H9 (cell line): ENCODE measurements at regions not wholly inside any gene's neighbourhood (a gene's known extent, or its start where the extent isn't known, plus 50 kb on each side); places are given as distances from the start of the nearest gene placed in this dataset.

ENCODE experiments used
- DNase-seq: peaks from one replicate; pipeline ENCODE4 v3.0.0-alpha.2; 2017
- H2AFZ ChIP-seq: one replicate; pipeline ENCODE4 v1.6.1; 2013; ENCODE audit warnings: mild to moderate bottlenecking, low read length, control low read depth, moderate library complexity
- H2AK5ac ChIP-seq: 2 replicates; pipeline ENCODE4 v1.6.1; 2013; ENCODE audit warnings: low read length, control low read depth, mixed read lengths; ENCODE audit not compliant: insufficient read length
- H2BK120ac ChIP-seq: one replicate; pipeline ENCODE4 v1.6.1; 2013; ENCODE audit warnings: low read depth, mild to moderate bottlenecking, low read length, control low read depth, inconsistent platforms; ENCODE audit not compliant: poor library complexity, severe bottlenecking
- H2BK12ac ChIP-seq: 2 replicates; pipeline ENCODE4 v1.6.1; 2013; ENCODE audit warnings: low read length, control low read depth, mixed read lengths, low read depth; ENCODE audit not compliant: insufficient read length
- H2BK15ac ChIP-seq: 2 replicates; pipeline ENCODE4 v1.6.1; 2013; ENCODE audit warnings: low read depth, low read length, control low read depth
- H2BK20ac ChIP-seq: one replicate; pipeline ENCODE4 v1.6.1; 2013; ENCODE audit warnings: low read depth, mild to moderate bottlenecking, low read length, control low read depth, inconsistent platforms; ENCODE audit not compliant: poor library complexity, severe bottlenecking
- H2BK5ac ChIP-seq: 2 replicates; pipeline ENCODE4 v1.6.1; 2013; ENCODE audit warnings: low read length, control low read depth, mixed read lengths; ENCODE audit not compliant: insufficient read length
- H3K14ac ChIP-seq: 2 replicates; pipeline ENCODE4 v1.6.1; 2013; ENCODE audit warnings: low read length, control low read depth; ENCODE audit not compliant: insufficient read depth
- H3K18ac ChIP-seq: 2 replicates; pipeline ENCODE4 v1.6.1; 2013; ENCODE audit warnings: low read depth, mild to moderate bottlenecking, mixed read lengths, low read length, control low read depth; ENCODE audit not compliant: insufficient read length
- H3K23ac ChIP-seq: 2 replicates; pipeline ENCODE4 v1.6.1; 2013; ENCODE audit warnings: low read length, control low read depth, mixed read lengths, low read depth; ENCODE audit not compliant: insufficient read length
- H3K23me2 ChIP-seq: 2 replicates; pipeline ENCODE4 v1.6.1; 2013; ENCODE audit warnings: low read depth, mild to moderate bottlenecking, mixed read lengths, low read length, control low read depth; ENCODE audit not compliant: insufficient read length, poor library complexity, severe bottlenecking
- H3K27ac ChIP-seq: 2 replicates; pipeline ENCODE4 v1.5.1; 2013; ENCODE audit warnings: low read length, control low read depth, mixed read lengths, low read depth; ENCODE audit not compliant: insufficient read length
- H3K27me3 ChIP-seq: 2 replicates; pipeline ENCODE4 v1.6.1; 2013; ENCODE audit warnings: low read length, control low read depth, inconsistent platforms; ENCODE audit not compliant: insufficient read depth
- H3K4ac ChIP-seq: 2 replicates; pipeline ENCODE4 v1.6.1; 2013; ENCODE audit warnings: low read depth, mild to moderate bottlenecking, control low read depth, inconsistent platforms, low read length, moderate library complexity
- H3K4me1 ChIP-seq: 2 replicates; pipeline ENCODE4 v1.6.1; 2013; ENCODE audit warnings: low read length, control low read depth, inconsistent platforms; ENCODE audit not compliant: insufficient read depth
- H3K4me2 ChIP-seq: 2 replicates; pipeline ENCODE4 v1.6.1; 2013; ENCODE audit warnings: low read length, control low read depth, mixed read lengths; ENCODE audit not compliant: insufficient read length, insufficient read depth
- H3K56ac ChIP-seq: 2 replicates; pipeline ENCODE4 v1.6.1; 2013; ENCODE audit warnings: low read depth, mild to moderate bottlenecking, mixed read lengths, low read length, control low read depth; ENCODE audit not compliant: insufficient read length
- H3K79me1 ChIP-seq: 2 replicates; pipeline ENCODE4 v1.6.1; 2013; ENCODE audit warnings: low read depth, mild to moderate bottlenecking, moderate library complexity, low read length, control low read depth, inconsistent platforms; ENCODE audit not compliant: insufficient read depth, poor library complexity, severe bottlenecking
- H3K79me2 ChIP-seq: 2 replicates; pipeline ENCODE4 v1.6.1; 2013; ENCODE audit warnings: low read length, control low read depth, inconsistent platforms; ENCODE audit not compliant: insufficient read depth
- H3K9ac ChIP-seq: 2 replicates; pipeline ENCODE4 v1.6.1; 2013; ENCODE audit warnings: low read length, control low read depth, mixed read lengths; ENCODE audit not compliant: insufficient read length; ENCODE audit errors: extremely low read depth
- H3K9me3 ChIP-seq: one replicate; pipeline ENCODE4 v1.6.1; 2013; ENCODE audit warnings: low read depth, low read length, inconsistent platforms; ENCODE audit not compliant: control insufficient read depth
- H3T11ph ChIP-seq: one replicate; pipeline ENCODE4 v1.6.1; 2013; ENCODE audit warnings: mild to moderate bottlenecking, low read length, control low read depth, inconsistent platforms
- H4K20me1 ChIP-seq: one replicate; pipeline ENCODE4 v1.6.1; 2013; ENCODE audit not compliant: control insufficient read depth, insufficient read length, insufficient read depth
- H4K5ac ChIP-seq: 2 replicates; pipeline ENCODE4 v1.6.1; 2013; ENCODE audit warnings: low read depth, mild to moderate bottlenecking, mixed read lengths, low read length, control low read depth; ENCODE audit not compliant: insufficient read length
- H4K8ac ChIP-seq: replicated peaks from 2 replicates; pipeline ENCODE4 v1.6.1; 2013; ENCODE audit warnings: low read length, control low read depth, mixed read lengths, low read depth; ENCODE audit not compliant: insufficient read length
- H4K91ac ChIP-seq: 2 replicates; pipeline ENCODE4 v1.6.1; 2013; ENCODE audit warnings: low read depth, mild to moderate bottlenecking, moderate library complexity, mixed read lengths, low read length, control low read depth; ENCODE audit not compliant: insufficient read length
- H3K27ac Mint-ChIP-seq, 3 experiments: 2 replicates in 2 of 3; 3 replicates in 1 of 3; pipeline ENCODE4 v1.8.0; 2020 to 2021; ENCODE audit warnings: mixed read lengths in 3 of 3, mild to moderate bottlenecking in 1 of 3, moderate library complexity in 1 of 3
- H3K27me3 Mint-ChIP-seq: 2 replicates; pipeline ENCODE4 v1.8.0; 2021; ENCODE audit warnings: low read depth, mild to moderate bottlenecking, moderate library complexity, mixed read lengths
- H3K36me3 Mint-ChIP-seq, 3 experiments: 2 replicates in 2 of 3; 3 replicates in 1 of 3; pipeline ENCODE4 v1.8.0; 2020 to 2021; ENCODE audit warnings: low read depth in 3 of 3, mixed read lengths in 3 of 3; ENCODE audit not compliant: insufficient read depth in 1 of 3
- H3K4me1 Mint-ChIP-seq, 2 experiments: 2 replicates each; pipeline ENCODE4 v1.8.0; 2020; ENCODE audit warnings: mixed read lengths in 2 of 2
- H3K4me3 Mint-ChIP-seq, 2 experiments: 2 replicates in 1 of 2; 3 replicates in 1 of 2; pipeline ENCODE4 v1.8.0; 2020 to 2021; ENCODE audit warnings: mild to moderate bottlenecking in 2 of 2, mixed read lengths in 2 of 2, moderate library complexity in 1 of 2
- H3K9me3 Mint-ChIP-seq, 2 experiments: 2 replicates in 1 of 2; 3 replicates in 1 of 2; pipeline ENCODE4 v1.8.0; 2020; ENCODE audit warnings: mild to moderate bottlenecking in 2 of 2, mixed read lengths in 2 of 2, moderate library complexity in 1 of 2
- CTCF ChIP-seq: fragments of 200-600 bp; sonication (generic); conservative IDR thresholded peaks from 3 replicates; pipeline ENCODE4 v1.8.0; 2021; ENCODE audit warnings: antibody characterized with exemption, mild to moderate bottlenecking
- WGBS: extraction: QIAGEN DNeasy Blood & Tissue Kit; methylation state at CpG from one replicate; pipeline ENCODE4 v1.1.7; 2013; ENCODE audit warnings: missing lambda C conversion rate, low lambda C conversion rate, mixed read lengths; ENCODE audit not compliant: insufficient read length; ENCODE audit errors: extremely low coverage; 5-methylcytosine and 5-hydroxymethylcytosine counted together

DNA sequence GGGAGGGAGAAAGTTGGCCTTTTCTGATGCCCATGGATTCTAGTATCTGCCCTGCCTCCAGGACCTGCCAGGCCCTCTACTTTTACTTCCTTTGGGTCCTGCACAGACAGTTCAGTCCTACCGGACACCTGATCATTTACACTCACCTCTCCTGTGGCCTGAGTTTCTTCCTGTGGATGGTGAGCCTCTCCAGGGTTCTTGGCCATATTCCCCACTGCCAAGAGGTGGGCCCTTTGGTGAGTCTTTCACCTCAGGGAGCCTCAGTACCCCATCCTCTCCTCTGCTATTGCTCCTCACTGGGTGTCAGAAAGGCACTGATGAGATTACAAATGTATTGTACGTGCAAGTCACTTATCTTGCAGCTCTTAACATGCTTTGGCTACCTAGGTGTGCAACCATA is 81.4 kb upstream of the ETV3 start:
- H2BK5ac ChIP-seq, result no peak overlapping the region
- no peak overlapping the region for H3T11ph ChIP-seq
- no peaks in the 10 kb centered on the region for H3K79me1 ChIP-seq
- H3K23me2 ChIP-seq, result no peaks in the 10 kb centered on the region
- no peak overlapping the region for H2BK120ac ChIP-seq
- Mint-ChIP-seq H3K4me1 (0 out of 4 replicates have a peak, but pooled peaks cover 0 to 3% of the 10 kb centered on the region in 2 experiments), H3K27me3 (peaks cover 4% of the 10 kb centered on the region; the same call in 1 of the 2 replicates), H3K9me3 (peaks cover 2 to 7% of the 10 kb centered on the region in 2 experiments; a peak in 3 of 5 replicates), H3K4me3 (no peak overlapping the region), H3K36me3 (peaks cover 0 to 3% (median 0%) of the 10 kb centered on the region in 3 experiments; a peak in 1 of 7 replicates), H3K27ac (no peak overlapping the region)
- no peak overlapping the region for H3K56ac ChIP-seq
- H4K8ac ChIP-seq, result no peak overlapping the region
- H3K27ac ChIP-seq, result no peak overlapping the region
- H2BK15ac ChIP-seq, result no peak overlapping the region
- no peaks in the 10 kb centered on the region for H3K79me2 ChIP-seq
- H3K9ac ChIP-seq, result no peak overlapping the region
- H3K4ac ChIP-seq, result no peak overlapping the region
- H3K18ac ChIP-seq, result no peak overlapping the region
- H3K4me2 ChIP-seq, result no peak overlapping the region
- H3K9me3 ChIP-seq, result no peaks in the 10 kb centered on the region
- H2AFZ ChIP-seq, result no peak overlapping the region
- no peak overlapping the region for H4K91ac ChIP-seq
- no peak overlapping the region for H4K5ac ChIP-seq
- H2BK12ac ChIP-seq, result no peak overlapping the region
- no peak for DNase-seq
- no peak overlapping the region for H2AK5ac ChIP-seq
- no peak overlapping the region for H2BK20ac ChIP-seq
- H3K27me3 ChIP-seq, result no peaks in the 10 kb centered on the region
- H3K4me1 ChIP-seq, result no peaks in the 10 kb centered on the region
- no peak for TF ChIP-seq CTCF
- H4K20me1 ChIP-seq, result no peaks in the 10 kb centered on the region
- H3K14ac ChIP-seq, result no peak overlapping the region
- H3K23ac ChIP-seq, result no peak overlapping the region
- WGBS, result no CpG with 5 or more reads among the region's 2 CpGs
